SKM-1 (cell line): ENCODE measurements at regions not wholly inside any gene's neighbourhood (a gene's known extent, or its start where the extent isn't known, plus 50 kb on each side); places are given as distances from the start of the nearest gene placed in this dataset.
"Not testable (repeated sequence)": the region's sequence is repeated elsewhere in the genome, so short reads cannot be mapped to it uniquely, and the experiment has no call there.

Source experiments
- DNase-seq: peaks from one replicate; lab custom pipeline; 2025; ENCODE audit not compliant: unreplicated experiment; lab: John Stamatoyannopoulos, UW

DNA sequence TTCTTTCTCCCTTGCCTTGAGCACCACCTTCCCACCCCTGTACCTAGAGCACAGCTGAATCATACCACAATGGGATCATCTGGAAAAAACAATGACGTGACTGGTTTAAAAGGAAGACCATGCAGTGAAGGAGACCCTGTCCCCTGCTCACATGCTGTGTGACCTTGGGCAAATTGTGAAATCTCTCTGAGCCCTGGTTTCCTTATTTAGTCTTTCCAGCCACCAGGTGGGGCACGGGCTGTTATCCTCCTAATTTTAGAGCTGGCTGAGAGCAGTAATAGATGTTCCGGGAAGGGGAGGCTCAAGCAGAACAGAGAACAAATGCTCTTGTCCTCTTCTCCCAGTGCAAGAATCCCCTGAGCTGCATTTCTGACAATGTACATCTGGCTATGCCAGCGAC lies 198.3 kb downstream of the RPS24 start:
- DNase-seq: no peak

DNA sequence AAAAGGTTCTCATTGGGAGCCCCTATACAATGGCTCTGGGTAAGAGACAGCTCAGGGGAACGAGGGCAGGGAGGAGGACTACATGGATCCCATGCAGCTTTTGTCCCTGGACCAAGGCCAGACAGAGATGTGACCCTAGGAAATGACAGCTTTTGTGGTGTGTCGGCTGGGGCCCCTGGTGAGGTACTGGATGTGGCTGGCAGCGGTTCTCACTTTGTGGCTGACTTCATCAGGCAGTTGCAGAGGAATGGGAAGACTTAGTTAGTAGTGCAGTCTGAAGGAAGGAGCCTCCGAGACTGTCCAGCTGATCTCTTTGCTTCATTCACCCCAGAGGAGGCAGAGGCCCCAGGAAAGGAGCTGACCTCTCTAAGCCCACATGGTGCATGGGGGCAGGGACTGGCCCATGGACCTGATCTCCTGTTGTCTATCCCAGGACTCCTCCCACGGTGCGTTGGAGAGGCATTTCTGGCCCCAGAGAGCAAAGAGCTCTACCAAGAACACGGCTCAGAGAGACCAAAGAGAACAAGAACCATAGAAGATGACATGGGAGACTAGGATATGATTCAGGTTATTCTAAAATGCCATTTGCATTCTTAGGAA lies 202.9 kb downstream of the RPS24 start:
- no peak for DNase-seq

DNA sequence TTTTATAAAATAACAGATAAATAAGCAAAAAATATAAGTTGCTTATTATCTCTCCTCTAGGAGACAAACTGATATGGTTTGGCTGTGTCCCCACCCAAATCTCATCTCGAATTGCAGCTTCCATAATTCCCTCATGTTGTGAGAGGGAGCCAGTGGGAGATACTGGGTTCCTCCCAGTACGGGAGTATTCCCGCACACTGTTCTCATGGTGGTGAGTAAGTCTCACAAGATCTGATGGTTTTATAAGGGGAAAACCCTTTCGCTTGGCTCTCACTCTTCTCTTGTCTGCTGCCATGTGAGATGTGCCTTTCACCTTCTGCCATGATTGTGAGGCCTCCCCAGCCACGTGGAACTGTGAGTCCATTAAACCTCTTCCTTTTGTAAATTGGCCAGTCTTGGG lies 204.3 kb downstream of the RPS24 start:
- not testable (repeated sequence) for DNase-seq

DNA sequence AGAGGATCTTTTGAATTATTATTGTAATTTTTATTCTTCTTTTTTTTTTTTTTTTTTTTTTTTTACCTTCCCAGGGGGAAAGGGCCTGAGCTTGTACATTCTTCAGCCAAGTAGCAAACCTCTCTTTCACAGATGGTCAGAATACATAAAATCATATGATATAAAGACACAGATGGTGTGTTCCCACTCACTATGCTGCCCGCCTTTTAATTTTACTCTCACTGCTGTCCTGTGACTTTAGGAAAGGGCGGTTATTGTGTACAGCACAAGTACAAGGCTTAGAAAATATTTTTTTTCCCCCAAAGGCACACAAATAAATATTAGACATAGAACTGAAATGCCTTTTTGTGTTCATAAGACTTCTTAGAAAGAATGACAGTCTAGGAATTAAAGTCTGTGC lies 213.6 kb downstream of the RPS24 start:
- DNase-seq: no peak

DNA sequence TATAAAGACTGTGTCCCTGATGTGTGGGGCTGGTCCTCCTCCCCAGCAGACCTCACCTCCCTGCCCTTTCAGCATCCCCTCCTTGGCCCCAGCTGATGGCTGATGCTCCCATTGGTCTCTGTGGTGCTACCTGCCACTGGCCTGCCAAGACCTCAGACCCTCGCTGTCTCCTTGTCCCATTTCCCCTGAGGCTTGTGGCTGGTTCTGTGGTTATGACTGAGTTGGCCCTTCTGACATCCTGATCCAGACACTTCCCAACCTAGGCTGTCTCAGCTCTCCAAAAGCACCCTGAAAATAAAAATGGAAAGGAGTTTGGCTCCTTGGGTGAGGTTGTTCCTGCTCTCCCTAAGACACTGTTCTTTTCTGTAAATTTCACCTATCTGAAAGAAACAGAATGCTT lies 214.2 kb downstream of the RPS24 start:
- no peak for DNase-seq

DNA sequence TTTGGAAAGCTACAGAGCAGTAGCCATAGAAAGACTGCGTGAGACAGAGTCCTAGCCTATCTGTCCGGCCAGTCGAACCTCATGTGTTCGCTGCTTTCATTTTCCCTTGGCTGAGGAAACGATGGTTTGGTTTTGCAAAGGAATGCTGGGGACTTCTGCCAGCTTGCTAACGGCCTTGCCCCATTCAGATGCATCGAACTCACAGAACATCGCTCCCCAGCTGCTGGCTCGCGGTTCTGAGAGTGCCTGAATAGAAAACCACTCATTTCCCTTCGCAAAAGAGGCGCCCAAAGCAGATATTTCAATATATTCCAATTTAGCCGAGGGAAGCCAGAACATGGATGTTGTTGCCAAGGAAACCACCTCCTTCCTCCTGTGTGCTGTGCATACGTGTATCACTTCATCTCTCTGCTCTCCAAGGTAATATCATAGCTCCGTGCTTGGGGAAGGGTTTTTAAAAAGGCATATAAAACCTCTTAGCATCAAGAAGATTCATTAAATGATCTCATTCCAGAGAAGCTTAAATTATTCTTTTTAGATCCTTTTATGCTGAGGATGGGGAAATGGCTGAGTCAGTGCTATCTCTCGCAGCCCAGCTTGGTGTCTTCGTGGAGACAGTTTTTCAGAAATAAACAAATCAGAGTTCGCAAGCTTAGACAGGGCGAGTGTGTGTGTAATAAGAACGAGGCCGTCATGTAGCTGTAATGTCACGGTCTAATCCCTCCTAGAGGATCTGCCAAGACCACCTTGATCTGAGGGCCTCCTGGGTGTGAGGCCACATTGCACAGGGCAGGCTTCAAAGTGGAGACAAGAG lies 215.2 kb downstream of the RPS24 start:
- no peak for DNase-seq

DNA sequence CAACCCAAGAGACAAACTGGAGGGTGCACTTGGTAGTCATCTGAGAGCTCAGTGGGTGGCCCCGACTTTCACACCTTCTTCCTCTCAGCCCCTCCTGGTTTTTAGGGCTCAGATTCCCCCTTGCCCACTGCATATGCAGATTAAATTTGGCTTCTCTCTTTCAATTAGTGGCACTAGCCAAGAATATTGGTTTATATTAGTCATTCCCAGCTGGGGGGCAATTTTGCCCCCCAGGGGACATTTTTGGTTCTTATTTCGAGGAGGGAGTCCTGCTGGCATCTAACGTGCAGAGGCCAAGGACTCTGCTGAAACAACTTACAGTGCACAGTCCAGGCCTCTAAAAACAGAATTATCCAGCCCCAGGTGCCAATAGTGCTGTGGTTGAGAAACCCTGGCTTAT lies 216.0 kb downstream of the RPS24 start:
- no peak for DNase-seq

DNA sequence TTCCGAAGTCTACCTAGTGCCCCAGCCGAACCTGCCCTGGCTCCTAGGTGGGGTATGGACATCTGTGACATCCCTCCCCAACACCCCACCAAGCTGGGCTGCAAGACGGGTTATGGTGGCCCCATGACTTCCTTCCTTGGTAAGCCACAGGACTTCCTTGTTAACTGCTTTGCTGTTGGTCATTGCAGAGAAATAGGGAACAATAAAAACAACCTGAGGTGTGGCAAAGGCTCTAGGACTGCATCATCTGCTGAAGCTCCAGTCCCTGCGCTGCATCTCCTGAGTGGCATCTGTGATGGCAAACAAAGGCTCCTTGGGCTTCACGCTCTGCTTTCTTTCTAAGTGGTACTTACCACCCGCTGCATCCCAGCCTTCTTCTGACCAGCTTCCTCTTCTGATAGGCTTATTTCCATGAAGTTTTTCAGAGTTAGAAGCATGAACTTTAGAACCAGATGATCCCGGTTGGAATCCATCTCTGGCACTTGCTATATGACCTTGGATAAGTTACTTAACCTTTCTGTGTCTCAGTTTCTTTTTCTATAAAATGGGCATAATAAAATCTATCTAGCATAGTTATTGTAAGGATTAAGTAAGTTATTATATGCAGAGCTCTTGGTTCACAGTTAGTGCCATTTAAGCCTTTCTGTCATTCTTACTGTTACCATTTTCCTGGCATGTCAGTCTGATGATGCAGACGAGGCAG lies 216.8 kb downstream of the RPS24 start:
- peak; percentile 97 for DNase-seq

DNA sequence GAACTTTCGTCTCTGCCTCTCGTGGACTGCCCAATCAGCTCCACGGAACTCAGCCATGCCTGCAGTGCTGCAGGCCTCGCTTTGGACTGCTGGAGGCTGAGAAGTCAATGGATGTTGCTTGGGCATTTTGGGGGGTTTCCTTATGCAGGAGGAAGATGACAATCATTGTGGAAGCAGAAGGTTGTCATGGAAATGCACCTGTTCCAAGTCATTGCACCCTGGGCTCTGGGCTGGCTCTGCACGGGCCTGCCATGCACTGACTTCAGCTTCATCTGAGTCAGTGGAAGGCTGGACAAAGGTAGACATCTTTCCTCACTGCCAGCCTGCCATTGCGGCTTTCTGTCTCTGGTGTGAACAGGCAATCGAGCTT lies 217.3 kb downstream of the RPS24 start:
- DNase-seq: no peak

DNA sequence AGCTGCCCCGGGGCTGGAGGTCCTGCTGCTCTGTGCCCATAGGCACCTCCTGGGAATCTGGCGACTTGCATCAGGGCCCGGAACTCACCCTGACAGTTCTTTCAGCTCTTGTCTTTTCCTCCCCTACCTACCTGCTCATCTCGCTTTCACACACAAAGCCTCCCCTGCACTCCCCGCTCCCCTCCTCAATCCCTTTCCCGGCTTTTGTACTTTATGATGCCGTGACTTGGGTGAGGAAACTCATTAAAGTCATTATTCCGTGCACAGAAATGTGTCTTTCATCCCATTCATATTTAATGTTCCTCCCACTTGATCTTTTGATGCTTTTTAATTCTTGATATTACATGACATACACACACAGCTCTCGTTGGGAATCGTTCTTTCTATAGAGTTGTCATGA lies 218.6 kb downstream of the RPS24 start:
- DNase-seq: no peak

DNA sequence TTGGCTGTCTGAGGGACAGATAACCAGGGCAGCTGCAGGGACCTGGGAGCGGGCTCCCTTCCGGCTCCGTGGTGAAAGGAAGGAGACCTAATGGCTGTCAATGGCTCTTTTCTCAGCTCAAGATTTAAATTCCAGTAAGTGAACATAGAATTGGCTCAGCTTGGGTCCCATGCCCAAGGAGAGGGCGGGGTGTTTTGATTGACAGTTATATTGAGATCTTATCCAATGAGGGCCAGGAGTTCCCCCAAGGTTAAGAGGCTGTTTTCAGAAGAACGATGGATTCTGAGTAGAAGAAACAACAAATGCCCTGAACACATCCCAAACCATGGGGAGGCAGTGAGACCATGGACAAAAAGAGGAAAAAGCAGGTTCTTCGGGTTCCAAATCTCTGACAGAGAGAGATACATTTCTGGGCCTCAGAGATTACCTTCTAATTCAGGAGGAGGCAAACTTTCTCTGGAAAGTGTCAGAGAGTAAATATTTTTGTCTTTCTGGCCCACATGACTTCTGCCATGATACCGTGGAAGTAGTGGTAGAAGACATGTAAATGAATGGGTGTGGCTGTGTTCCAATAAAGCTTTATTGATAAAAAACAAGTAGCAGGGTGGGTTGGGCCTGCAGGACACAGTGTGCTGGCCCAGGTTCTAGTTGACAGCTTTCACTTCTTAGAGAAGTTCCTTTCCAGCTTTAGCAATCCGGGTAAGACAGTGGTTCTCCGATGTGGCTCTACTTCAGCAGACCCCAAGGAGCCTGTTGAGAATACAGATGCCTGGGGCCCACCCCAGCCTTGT lies 219.6 kb downstream of the RPS24 start:
- DNase-seq: no peak

DNA sequence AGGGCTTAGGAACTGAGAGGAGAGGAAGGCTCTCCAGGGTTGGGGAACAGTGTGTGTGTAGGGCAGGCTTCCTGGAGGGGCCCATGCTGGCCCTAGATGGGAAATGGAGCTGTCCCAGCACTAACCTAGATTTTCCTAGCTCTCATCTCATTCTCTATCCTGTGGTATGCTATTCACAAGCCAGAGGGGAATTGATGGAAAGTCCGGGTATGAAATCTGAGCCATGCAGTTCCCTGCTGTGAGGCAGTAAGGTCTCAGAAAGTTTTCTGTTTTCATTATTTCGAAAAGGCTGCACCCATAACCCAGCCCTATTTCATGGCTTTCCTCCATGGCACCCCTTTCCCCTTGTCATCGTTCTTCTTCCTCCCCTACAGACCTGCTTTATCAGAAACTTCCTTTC lies 220.3 kb downstream of the RPS24 start:
- DNase-seq: no peak

DNA sequence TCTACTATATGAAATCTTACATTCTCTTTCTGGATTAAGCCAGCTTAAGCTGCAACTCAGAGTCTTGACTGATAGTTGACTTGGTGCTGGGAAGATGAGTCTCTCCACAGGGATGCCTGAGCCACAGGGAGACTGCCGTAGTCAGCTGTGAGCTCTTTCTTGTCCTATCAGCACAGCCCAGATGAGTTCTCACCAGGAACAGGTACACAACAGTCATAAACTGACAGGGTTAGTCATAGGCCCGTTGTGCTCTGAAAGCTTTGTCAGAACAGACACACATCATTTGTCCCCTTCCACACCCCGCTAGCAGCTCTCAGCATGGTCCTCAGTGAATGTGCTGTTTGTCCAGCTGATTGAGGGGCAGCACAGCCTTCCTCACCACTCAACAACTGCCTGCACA lies 221.6 kb downstream of the RPS24 start:
- DNase-seq: no peak

DNA sequence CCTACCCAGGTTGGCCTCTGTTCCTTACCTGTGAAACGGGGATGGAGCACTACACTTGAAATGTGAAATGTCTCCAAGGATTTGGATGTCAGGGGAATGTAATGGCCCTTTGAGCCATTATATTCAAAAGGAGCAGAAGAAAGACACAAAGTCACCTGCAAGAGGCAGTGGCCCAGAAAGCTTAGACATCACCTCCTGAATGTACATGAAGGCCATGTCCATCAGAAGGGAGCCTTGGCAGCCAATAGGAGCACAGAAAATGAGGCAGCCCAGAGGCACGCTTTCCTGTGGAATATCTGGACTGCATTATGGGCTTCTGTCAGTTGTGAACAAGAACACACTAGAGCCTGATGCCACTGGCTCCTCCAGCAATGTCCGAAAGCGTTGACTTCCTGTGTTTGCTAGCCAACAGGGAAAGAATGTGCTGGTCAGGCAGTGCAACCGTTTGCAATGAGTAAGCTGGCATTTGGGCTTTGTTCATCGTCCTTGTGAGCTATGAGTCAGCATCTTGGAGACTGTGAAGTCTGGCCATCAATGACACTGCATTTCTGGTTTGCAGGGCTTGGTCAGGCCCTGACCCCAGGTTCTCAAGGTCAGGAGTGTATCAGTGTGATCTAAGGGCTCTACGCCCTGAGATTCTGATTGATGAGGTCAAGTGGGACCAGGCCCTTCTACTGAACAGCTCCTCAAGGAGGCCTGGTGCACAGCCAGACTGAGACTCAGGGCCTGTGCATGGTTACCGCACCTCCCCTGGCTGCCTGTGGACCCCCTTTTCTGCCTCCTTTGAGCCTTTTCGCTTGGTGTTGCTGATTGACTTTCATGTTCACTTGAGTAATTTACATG lies 222.4 kb downstream of the RPS24 start:
- no peak for DNase-seq

DNA sequence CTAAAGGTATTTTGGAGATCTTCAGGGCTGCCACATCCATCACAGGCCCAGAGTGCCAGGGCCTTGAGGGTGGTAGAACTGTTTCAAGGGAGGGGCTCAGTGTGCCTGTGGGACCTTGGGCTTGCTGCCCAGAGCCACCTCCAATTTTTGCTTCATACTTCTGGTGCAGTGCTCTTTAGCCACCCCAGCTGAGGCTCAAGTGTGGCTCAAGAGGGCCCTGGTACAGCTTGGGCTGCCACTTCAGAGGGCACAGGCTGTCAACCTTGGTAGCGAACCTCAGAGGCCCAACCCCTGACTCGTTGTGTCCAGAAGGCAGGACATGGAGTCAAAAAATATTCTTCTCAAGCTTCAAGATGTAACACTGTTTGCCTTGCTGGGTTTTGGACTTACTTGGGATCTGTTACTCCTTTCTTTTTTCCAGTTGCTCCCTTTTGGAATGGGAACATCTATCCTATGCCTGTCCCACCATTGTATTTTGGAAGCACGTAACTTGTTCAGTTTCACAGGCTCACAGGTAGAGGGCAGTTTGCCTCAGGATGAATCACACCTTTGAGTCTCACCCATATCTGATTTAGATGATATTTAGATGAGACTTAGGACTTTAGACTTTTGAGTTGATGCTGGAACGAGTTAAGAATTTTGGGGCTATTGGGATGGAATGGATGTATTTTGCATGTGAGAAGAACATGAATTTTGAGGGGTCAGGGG lies 224.8 kb downstream of the RPS24 start:
- DNase-seq: no peak

DNA sequence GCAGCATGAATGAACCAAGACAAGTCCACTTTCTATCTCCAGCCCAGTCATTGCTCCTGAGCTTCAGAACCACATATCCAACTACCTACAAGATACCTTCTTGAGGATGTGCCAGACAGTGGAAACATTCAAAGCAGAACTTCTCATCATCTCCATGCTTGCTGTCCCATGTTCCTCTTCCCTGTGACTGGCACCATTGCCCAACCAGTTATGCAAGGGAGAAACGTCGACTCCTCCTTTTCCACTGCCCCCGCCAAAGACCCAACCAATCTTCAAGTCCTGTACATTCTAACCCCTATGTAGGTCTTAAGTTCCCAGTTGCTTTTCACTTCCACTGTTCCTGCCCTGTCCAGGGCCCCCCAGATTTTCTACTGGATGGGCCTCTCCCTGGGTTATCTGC lies 225.7 kb downstream of the RPS24 start:
- peak; percentile 47 for DNase-seq

DNA sequence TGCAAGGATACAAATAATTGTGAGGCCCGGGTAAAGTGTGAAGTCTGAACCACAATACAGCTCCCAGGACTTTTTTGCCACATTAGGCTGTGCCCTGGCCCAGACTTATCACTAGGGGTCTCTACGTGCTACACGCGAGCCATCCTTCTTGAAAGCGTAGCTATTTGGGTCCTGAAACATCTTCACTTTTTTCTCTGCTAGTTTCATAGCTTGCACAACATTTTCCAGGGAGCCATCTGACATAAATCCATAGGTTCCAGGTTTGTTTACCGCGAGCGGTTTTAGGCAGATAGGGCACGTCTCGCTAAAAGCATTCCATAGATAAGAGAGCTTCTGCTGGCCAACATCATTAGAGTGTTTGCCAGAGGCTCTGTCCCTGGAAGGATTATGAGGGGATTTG lies 226.5 kb downstream of the RPS24 start:
- no peak for DNase-seq

DNA sequence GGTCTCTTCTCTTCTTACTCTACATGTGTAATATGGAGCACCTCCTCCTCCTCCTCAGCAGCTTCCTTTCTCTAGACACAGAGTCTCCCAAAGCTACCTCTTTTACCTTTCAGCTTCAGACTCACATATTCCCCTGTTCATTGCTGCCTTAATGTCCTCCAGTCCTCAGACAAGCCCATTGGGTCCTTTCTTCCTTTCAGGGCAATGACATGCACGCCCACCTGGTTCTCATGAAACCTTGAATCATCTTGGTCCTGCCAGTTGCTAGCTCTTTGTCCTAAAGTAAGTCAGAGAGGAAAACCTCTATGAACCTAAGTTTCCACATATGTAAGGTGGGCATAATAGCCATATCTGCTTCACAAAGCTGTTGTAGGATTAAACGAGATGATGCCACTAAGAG lies 227.0 kb downstream of the RPS24 start:
- DNase-seq: no peak

DNA sequence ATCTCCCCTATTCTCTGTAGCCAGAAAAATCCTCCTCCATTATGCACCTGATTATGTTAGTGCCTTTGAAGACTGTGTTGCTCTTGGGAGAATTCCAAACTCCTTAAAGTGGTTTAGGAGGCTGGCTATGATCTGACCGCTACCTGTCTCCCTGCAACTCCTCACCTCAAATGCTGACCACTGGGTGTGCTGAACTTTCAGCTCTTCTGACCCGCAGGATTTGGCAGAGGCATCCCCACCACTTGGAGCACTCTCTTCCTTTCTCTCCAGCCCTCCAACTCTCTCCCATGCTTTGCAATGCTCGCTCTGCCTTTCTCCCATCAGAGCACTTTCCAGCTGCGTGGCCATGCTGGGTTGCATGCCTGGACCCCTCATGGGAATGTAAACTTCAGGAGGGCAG lies 227.6 kb downstream of the RPS24 start:
- DNase-seq: no peak

DNA sequence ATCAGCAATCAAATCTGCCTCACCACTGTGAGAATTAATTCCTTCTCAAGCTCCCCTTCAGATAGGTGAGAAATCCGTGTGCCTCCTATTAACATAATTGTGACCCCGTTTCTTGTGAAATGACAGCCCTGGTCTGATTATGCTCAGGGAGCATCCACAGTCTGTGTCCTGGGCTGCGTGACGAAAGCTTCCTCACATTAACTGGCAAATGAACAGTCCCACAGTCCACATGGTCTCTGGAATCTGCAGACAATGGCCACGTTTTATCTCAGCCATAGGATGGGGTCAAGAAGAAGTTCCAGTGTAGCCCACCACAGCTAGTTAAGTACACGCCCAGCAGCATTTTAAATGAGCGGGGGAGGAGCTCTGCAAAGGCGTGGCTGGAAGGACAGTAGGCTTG lies 229.2 kb downstream of the RPS24 start:
- no peak for DNase-seq
